GM18499 (cell line): ENCODE measurements at regions not wholly inside any gene's neighbourhood (a gene's known extent, or its start where the extent isn't known, plus 50 kb on each side); places are given as distances from the start of the nearest gene placed in this dataset.

Source experiments
- ATAC-seq: cut with Tn5 transposase; IDR thresholded peaks from one replicate; pipeline ENCODE4 v1.9.1; 2021; ENCODE audit warnings: moderate number of reproducible peaks; ENCODE audit not compliant: insufficient read depth, unreplicated experiment

GRCh38 chr6:23905133-23905815 lies 220.7 kb upstream of the NRSN1 start:
- no peak for ATAC-seq

- no peak for ATAC-seq
These were observed 215.6 kb upstream of the NRSN1 start for GRCh38 chr6:23910420-23910819.

DNA sequence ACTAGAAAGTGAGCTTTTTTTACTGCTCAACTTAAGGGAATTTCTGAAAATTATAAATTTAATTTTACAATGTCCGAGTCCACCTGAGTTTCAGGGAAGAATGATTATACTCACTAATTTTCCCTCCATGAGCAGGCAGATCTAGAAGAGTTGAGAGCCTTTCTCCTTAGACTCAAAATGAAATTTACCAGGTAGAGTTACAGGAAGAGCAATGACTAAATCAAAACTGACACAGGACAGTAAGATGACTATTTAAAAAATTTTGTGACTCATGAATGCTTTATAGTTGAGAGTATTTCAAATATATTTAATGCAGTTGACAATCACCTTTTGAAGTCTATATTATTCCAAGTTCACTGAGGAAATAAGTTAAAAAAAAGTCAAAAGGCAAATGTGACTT lies 198.1 kb upstream of the NRSN1 start:
- ATAC-seq: no peak

DNA sequence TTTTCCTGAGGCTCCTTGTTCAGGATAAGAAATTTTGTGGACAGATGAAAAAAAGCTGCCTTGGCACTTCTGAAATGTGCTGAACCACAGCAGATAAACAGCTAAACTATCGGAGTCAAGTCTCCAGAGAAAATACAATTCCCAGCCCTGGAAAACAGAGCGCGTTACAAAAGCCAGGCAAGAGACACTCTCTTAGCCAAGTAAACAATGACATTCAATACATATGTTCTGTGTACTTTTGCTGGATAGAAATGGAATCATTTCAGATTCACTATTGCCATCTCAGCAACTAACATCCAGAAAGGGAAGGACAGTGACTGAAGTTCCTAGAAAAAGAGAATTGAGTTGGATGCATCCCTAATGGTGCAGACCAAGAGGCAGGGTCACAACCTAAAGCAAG lies 196.8 kb upstream of the NRSN1 start:
- no peak for ATAC-seq

DNA sequence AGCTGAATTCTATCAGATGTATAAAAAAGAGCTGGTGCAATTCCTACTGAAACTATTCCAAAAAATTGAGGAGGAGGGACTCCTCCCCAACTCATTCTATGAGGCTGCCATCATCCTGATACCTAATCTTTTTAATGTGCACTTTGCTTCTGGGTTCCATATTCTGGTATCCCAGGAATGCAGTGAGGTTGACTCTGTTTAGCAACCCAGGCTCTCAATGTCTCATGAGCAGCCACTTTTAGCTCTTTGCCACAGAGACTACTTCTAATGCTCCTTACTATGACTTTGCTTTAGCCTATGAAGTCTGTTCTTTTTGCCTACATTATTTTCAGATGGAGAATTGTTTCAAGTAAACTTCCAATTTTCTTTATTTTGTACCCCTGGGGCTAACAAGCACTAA lies 185.5 kb upstream of the NRSN1 start:
- no peak for ATAC-seq

GRCh38 chr6:23951691-23952090 lies 174.3 kb upstream of the NRSN1 start:
- ATAC-seq: no peak

- no peak for ATAC-seq
These were observed 173.8 kb upstream of the NRSN1 start for GRCh38 chr6:23952245-23952644.

DNA sequence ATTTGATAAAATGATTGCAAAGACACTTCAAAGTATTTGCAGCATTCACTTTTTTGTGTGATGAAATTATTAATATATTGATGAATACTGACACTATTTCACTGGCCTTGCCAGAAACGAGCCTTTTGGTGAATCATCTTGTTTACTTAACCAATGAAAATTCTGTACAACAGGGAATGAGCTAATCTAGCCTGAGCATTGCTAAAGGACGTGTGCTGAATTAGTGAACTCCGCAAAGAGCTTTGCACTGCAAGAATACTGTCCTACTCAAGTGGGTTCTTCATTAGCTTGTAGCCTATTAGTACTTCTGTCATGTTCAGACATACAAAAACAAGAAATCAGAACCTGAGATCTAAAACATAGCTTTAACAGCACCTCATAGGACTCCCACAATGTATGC lies 172.0 kb upstream of the NRSN1 start:
- ATAC-seq: no peak

DNA sequence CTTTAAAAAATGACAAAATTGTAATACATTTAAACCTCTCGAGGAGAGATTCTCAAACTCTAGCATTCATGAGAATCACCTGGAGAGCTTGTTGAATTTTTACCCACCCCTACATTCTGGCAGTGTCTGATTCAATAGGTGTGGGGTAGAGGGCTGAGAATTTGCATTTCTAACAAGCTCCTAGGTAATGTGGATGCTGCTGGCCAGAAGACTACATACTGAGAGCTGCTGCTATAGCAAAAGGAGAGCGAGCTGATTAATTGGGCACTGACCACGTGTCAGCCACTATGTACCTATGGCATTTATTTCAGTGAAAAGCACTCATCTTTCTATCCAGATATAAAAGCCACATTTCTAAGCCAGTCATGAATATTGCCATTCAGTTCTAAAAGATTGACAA lies 169.0 kb upstream of the NRSN1 start:
- ATAC-seq: no peak

DNA sequence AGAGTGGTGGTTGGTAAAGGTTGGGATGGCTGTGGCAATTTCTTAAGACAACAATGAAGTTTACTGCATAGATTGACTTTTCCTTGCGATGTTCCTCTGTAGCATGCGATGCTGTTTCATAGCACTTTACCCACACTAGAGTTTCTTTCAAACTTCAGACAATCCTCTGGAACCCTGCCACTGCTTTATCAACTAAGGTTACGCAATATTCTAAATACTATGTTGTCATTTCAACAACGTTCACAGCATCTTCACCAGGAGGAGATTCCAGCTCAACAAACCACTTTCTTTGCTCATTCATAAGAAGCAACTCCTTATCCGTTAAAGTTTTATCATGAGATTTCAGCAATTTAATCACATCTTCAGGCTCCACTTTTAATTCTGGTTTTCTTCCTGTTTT lies 161.2 kb upstream of the NRSN1 start:
- no peak for ATAC-seq

- ATAC-seq: no peak
These were observed 156.7 kb upstream of the NRSN1 start for GRCh38 chr6:23969344-23969743.

GRCh38 chr6:23977706-23978105 lies 148.3 kb upstream of the NRSN1 start:
- no peak for ATAC-seq

GRCh38 chr6:23980965-23981364 lies 145.1 kb upstream of the NRSN1 start:
- no peak for ATAC-seq

DNA sequence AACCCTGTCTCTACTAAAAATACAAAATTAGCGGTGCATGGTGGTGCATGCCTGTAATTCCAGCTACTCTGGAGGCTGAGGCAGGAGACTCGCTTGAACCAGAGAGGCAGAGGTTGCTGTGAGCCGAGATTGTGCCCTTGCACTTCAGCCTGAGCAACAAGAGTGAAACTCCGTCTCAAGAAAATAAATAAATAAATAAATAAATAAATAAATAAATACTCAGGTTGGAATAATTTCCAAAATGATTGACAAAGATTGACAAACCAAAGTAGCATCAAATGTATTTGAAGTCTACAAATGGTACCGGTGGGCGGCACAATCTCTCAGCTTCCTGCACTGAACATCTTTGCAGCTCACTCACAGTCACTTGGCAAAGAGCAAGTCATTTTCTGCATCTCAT lies 144.1 kb upstream of the NRSN1 start:
- no peak for ATAC-seq

GRCh38 chr6:23983735-23984134 lies 142.3 kb upstream of the NRSN1 start:
- no peak for ATAC-seq

- ATAC-seq: no peak
These were observed 141.0 kb upstream of the NRSN1 start for GRCh38 chr6:23985015-23985414.

DNA sequence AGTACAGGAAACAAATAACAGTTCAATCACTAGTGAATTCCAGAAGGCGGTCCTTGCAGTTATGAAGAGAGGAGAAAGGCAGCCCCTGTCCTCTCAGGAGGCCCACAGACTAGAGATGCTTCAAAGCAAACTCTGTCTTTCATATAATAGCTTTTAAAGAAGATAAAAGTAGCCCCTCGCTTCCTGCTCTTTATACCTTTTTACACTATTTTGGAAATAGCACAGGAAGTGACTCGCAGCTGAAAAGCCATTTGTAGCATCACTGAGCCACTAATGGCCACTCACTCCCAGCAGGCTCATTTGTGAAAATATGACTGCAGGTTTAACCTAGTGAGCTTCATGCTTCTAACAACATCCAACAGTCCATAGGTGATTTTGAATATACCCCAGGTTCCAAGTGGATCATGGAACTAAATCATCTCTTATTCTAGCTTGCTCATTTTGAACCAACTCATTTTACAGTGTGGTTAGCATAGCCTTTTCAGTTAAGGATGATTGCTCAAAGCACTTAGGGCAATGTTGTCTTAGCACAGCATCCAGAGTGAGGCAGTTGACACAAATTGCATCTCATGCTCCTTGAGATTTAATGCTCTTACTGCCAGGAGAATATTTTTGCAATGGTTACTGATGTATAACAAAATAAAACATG lies 136.0 kb upstream of the NRSN1 start:
- no peak for ATAC-seq

DNA sequence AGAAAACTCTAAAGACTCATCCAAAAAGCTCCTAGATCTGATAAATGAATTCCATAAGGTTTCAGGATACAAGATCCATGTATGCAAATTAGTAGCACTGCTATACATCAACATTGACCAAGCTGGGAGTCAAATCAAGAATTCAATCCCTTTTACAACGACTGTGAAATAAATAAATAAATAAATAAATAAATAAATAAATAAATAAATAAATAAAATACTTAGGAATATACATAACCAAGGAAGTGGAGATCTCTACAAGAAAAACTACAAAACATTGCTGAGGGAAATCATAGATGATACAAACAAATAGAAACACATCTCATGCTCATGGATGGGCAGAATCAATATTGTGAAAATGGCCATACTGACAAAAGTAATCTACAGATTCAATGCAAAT lies 132.0 kb upstream of the NRSN1 start:
- no peak for ATAC-seq

DNA sequence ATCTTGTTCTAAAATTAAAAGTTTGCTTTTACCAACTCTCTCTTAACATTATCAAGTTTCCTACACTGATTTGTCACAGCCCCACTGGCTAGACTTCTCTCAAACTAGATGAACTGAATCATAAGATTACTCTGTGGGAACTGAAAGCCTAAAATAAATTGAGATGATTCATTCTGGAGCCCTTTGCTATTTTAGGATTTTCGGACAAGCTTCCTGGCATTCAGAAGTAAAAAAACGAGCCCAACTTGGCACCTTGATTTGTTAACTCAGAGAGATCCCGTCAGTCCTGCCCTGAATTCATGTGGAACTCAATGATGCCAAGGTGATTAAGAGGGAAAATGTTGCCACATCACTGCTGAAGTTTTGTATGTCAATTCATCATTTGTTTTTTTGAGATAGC lies 122.0 kb upstream of the NRSN1 start:
- ATAC-seq: no peak

GRCh38 chr6:24004659-24005058 lies 121.4 kb upstream of the NRSN1 start:
- ATAC-seq: no peak

DNA sequence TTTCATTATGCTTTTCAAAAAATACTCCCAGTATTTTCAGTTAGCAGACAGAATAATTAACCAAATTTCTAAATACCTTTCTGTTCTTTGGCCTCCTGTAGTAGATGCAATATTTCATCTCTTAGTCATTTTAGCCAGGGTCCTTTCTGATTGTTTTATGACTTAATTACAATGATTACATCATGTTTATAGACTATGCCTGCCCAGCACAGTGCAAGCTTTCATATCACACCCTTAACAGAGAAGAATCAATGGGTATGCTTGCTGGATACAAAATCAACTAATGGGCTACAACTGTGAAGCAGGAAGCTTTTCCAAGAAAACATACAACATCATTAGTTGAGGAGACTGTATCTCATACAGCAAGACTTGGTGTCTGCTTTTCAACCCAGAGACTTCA lies 119.8 kb upstream of the NRSN1 start:
- ATAC-seq: no peak

GRCh38 chr6:24009319-24009718 lies 116.7 kb upstream of the NRSN1 start:
- ATAC-seq: no peak
